ENCODE measurements at regions not wholly inside any gene's neighbourhood (a gene's known extent, or its start where the extent isn't known, plus 50 kb on each side); places are given as distances from the start of the nearest gene placed in this dataset.

- TF ChIP-seq CTCF (IDR thresholded peaks at IDR 0.05 in 4 of 5, conservative IDR thresholded peaks at IDR 0.05 in 1 of 5), result no peak
- TF ChIP-seq POLR2A (IDR thresholded peaks at IDR 0.05), result no peak
Observed at GRCh38 chr6:140029551-140029950, 655.1 kb upstream of the CITED2 start.
